Activated CD4-positive, CD25-positive, alpha-beta regulatory T cell treated with anti-CD3 and anti-CD28 coated beads, Interleukin-2, amount 50 U/mL, for 16 hours (primary cell): ENCODE measurements at regions not wholly inside any gene's neighbourhood (a gene's known extent, or its start where the extent isn't known, plus 50 kb on each side); places are given as distances from the start of the nearest gene placed in this dataset.

ENCODE experiments used
- DNase-seq: peaks from one replicate; pipeline ENCODE4 v3.0.0-alpha.2; 2020; ENCODE audit warnings: low read depth, low spot score

- DNase-seq: no peak
Observed at GRCh38 chrX:40149286-40150175, 51.8 kb upstream of the BCOR start.

GRCh38 chrX:40148385-40149285 is 50.9 kb upstream of the BCOR start:
- no peak for DNase-seq

GRCh38 chrX:40147971-40148370 is 50.2 kb upstream of the BCOR start:
- no peak for DNase-seq
